ENCODE measurements at regions not wholly inside any gene's neighbourhood (a gene's known extent, or its start where the extent isn't known, plus 50 kb on each side); places are given as distances from the start of the nearest gene placed in this dataset.

- DNase-seq (no peak), ATAC-seq (no peak)
- intact Hi-C loops (cut with DNase I, micrococcal nuclease): no loop called here
Observed at GRCh38 chr22:27206374-27207133, 549.2 kb downstream of the MIAT start.

- DNase-seq: no peak
- intact Hi-C loops (cut with DNase I, micrococcal nuclease): no loop called here
- no peak for ATAC-seq
Observed at GRCh38 chr22:27207266-27207665, 549.9 kb downstream of the MIAT start.

GRCh38 chr22:27207907-27208306 lies 550.5 kb downstream of the MIAT start:
- intact Hi-C loops (cut with DNase I, micrococcal nuclease): no loop called here
- ATAC-seq (no peak), DNase-seq (no peak)

- no peak for DNase-seq
- intact Hi-C loops (cut with DNase I, micrococcal nuclease): no loop called here
- no peak for ATAC-seq
Observed at GRCh38 chr22:27210111-27210730, 552.8 kb downstream of the MIAT start.

GRCh38 chr22:27212102-27212501 lies 554.7 kb downstream of the MIAT start:
- no peak for DNase-seq
- no peak for ATAC-seq
- intact Hi-C loops (cut with DNase I, micrococcal nuclease): no loop called here

GRCh38 chr22:27212617-27213177 lies 555.3 kb downstream of the MIAT start:
- peak; percentile 29 to 83 for DNase-seq
- ATAC-seq: peak; percentile 86
- intact Hi-C loops (cut with DNase I, micrococcal nuclease): no loop called here

GRCh38 chr22:27213294-27213693 lies 555.9 kb downstream of the MIAT start:
- DNase-seq (no peak), ATAC-seq (no peak)
- intact Hi-C loops (cut with DNase I, micrococcal nuclease): no loop called here

GRCh38 chr22:27213766-27214581 lies 556.6 kb downstream of the MIAT start:
- intact Hi-C loops (cut with DNase I, micrococcal nuclease): no loop called here
- peak; percentile 16 to 52 for DNase-seq
- no peak for ATAC-seq

- DNase-seq (no peak), ATAC-seq (no peak)
- intact Hi-C loops (cut with DNase I, micrococcal nuclease): no loop called here
Observed at GRCh38 chr22:27214691-27215090, 557.3 kb downstream of the MIAT start.

- intact Hi-C loops (cut with DNase I, micrococcal nuclease): no loop called here
- no peak for ATAC-seq
- no peak for DNase-seq
Observed at GRCh38 chr22:27215871-27216270, 558.5 kb downstream of the MIAT start.

GRCh38 chr22:27216444-27216843 lies 559.1 kb downstream of the MIAT start:
- intact Hi-C loops (cut with DNase I, micrococcal nuclease): no loop called here
- no peak for ATAC-seq
- DNase-seq: no peak

GRCh38 chr22:27217154-27217553 lies 559.8 kb downstream of the MIAT start:
- intact Hi-C loops (cut with DNase I, micrococcal nuclease): no loop called here
- ATAC-seq (no peak), DNase-seq (no peak)

- ATAC-seq (no peak), DNase-seq (no peak)
- intact Hi-C loops (cut with DNase I, micrococcal nuclease): no loop called here
Observed at GRCh38 chr22:27218012-27218920, 560.9 kb downstream of the MIAT start.

- no peak for DNase-seq
- no peak for ATAC-seq
- intact Hi-C loops (cut with DNase I, micrococcal nuclease): no loop called here
Observed at GRCh38 chr22:27219036-27219435, 561.6 kb downstream of the MIAT start.

GRCh38 chr22:27220339-27220738 lies 563.0 kb downstream of the MIAT start:
- ATAC-seq: no peak
- DNase-seq: no peak
- intact Hi-C loops (cut with DNase I, micrococcal nuclease): no loop called here

- ATAC-seq (no peak), DNase-seq (no peak)
- intact Hi-C loops (cut with DNase I, micrococcal nuclease): no loop called here
Observed at GRCh38 chr22:27222178-27222577, 564.8 kb downstream of the MIAT start.

GRCh38 chr22:27223317-27224177 lies 566.2 kb downstream of the MIAT start:
- no peak for DNase-seq
- intact Hi-C loops (cut with DNase I, micrococcal nuclease): no loop called here
- no peak for ATAC-seq

All from left colon (tissue), 2 donors.